GM03348 (cell line): ENCODE measurements at regions not wholly inside any gene's neighbourhood (a gene's known extent, or its start where the extent isn't known, plus 50 kb on each side); places are given as distances from the start of the nearest gene placed in this dataset.
"Not testable (repeated sequence)": the region's sequence is repeated elsewhere in the genome, so short reads cannot be mapped to it uniquely, and the experiment has no call there.

ENCODE experiments used
- DNase-seq: peaks from one replicate; pipeline ENCODE4 v3.0.0; 2012; ENCODE audit warnings: low spot score

GRCh38 chr1:82358706-82359105 lies 558.0 kb downstream of the ADGRL2 start:
- DNase-seq, result not testable (repeated sequence)

GRCh38 chr1:82354546-82354945 lies 553.8 kb downstream of the ADGRL2 start:
- DNase-seq, result not testable (repeated sequence)

GRCh38 chr1:82348487-82348886 lies 547.8 kb downstream of the ADGRL2 start:
- DNase-seq, result no peak

GRCh38 chr1:82346141-82346540 lies 545.4 kb downstream of the ADGRL2 start:
- no peak for DNase-seq

- DNase-seq, result no peak
These were observed 542.6 kb downstream of the ADGRL2 start for GRCh38 chr1:82343381-82343780.

- DNase-seq, result no peak
These were observed 536.9 kb downstream of the ADGRL2 start for GRCh38 chr1:82337635-82338034.

- no peak for DNase-seq
These were observed 529.6 kb downstream of the ADGRL2 start for GRCh38 chr1:82330330-82330729.

- no peak for DNase-seq
These were observed 528.5 kb downstream of the ADGRL2 start for GRCh38 chr1:82329226-82329625.

- no peak for DNase-seq
These were observed 522.6 kb downstream of the ADGRL2 start for GRCh38 chr1:82323144-82323841.

- no peak for DNase-seq
These were observed 521.1 kb downstream of the ADGRL2 start for GRCh38 chr1:82321794-82322193.

GRCh38 chr1:82319546-82319945 lies 518.8 kb downstream of the ADGRL2 start:
- DNase-seq, result no peak

GRCh38 chr1:82318921-82319320 lies 518.2 kb downstream of the ADGRL2 start:
- no peak for DNase-seq

- no peak for DNase-seq
These were observed 517.5 kb downstream of the ADGRL2 start for GRCh38 chr1:82318265-82318664.

GRCh38 chr1:82317671-82318070 lies 516.9 kb downstream of the ADGRL2 start:
- no peak for DNase-seq

GRCh38 chr1:82299656-82300055 lies 498.9 kb downstream of the ADGRL2 start:
- DNase-seq, result no peak

- DNase-seq, result no peak
These were observed 498.3 kb downstream of the ADGRL2 start for GRCh38 chr1:82299056-82299455.

- DNase-seq, result no peak
These were observed 496.6 kb downstream of the ADGRL2 start for GRCh38 chr1:82297139-82297896.

- DNase-seq, result no peak
These were observed 486.8 kb downstream of the ADGRL2 start for GRCh38 chr1:82287556-82287955.

GRCh38 chr1:82284213-82284612 lies 483.5 kb downstream of the ADGRL2 start:
- DNase-seq, result no peak

GRCh38 chr1:82279241-82279640 lies 478.5 kb downstream of the ADGRL2 start:
- no peak for DNase-seq

- no peak for DNase-seq
These were observed 473.1 kb downstream of the ADGRL2 start for GRCh38 chr1:82273816-82274215.

GRCh38 chr1:82269431-82269830 lies 468.7 kb downstream of the ADGRL2 start:
- DNase-seq, result peak; percentile 2

- no peak for DNase-seq
These were observed 468.1 kb downstream of the ADGRL2 start for GRCh38 chr1:82268826-82269225.

GRCh38 chr1:82266351-82266750 lies 465.6 kb downstream of the ADGRL2 start:
- no peak for DNase-seq
